LNCaP clone FGC (cell line): ENCODE measurements at regions not wholly inside any gene's neighbourhood (a gene's known extent, or its start where the extent isn't known, plus 50 kb on each side); places are given as distances from the start of the nearest gene placed in this dataset.

Experiments
- DNase-seq: peaks from one replicate; pipeline ENCODE4 v3.0.0-alpha.2; 2011; ENCODE audit warnings: low read depth
- H3K4me3 ChIP-seq: 2 replicates; pipeline ENCODE4 v1.5.1; 2011; ENCODE audit warnings: mild to moderate bottlenecking, low read depth, low read length, control low read depth
- CTCF ChIP-seq: IDR thresholded peaks from 2 replicates; pipeline ENCODE4 v1.5.1; 2012; ENCODE audit warnings: mild to moderate bottlenecking; ENCODE audit not compliant: control insufficient read depth, insufficient read depth; ENCODE audit errors: extremely low read depth

GRCh38 chr12:107551434-107551833 is 134.2 kb upstream of the PWP1 start:
- no peak for TF ChIP-seq CTCF
- DNase-seq = no peak
- no peak overlapping the region for H3K4me3 ChIP-seq

- no peak for TF ChIP-seq CTCF
- no peak for DNase-seq
- no peak overlapping the region for H3K4me3 ChIP-seq
Measured at GRCh38 chr12:107552263-107552662, 133.3 kb upstream of the PWP1 start.

GRCh38 chr12:107553211-107553765 is 132.3 kb upstream of the PWP1 start:
- no peak for TF ChIP-seq CTCF
- no peak overlapping the region for H3K4me3 ChIP-seq
- no peak for DNase-seq

GRCh38 chr12:107554941-107555340 is 130.7 kb upstream of the PWP1 start:
- no peak overlapping the region for H3K4me3 ChIP-seq
- no peak for TF ChIP-seq CTCF
- no peak for DNase-seq

GRCh38 chr12:107557026-107557425 is 128.6 kb upstream of the PWP1 start:
- no peak for DNase-seq
- H3K4me3 ChIP-seq = no peak overlapping the region
- TF ChIP-seq CTCF = no peak

GRCh38 chr12:107557589-107558100 is 128.0 kb upstream of the PWP1 start:
- DNase-seq = no peak
- no peak overlapping the region for H3K4me3 ChIP-seq
- TF ChIP-seq CTCF = no peak
